HG02938 (cell line): ENCODE measurements at regions not wholly inside any gene's neighbourhood (a gene's known extent, or its start where the extent isn't known, plus 50 kb on each side); places are given as distances from the start of the nearest gene placed in this dataset.
"Not testable (repeated sequence)": the region's sequence is repeated elsewhere in the genome, so short reads cannot be mapped to it uniquely, and the experiment has no call there.

Experiments
- ATAC-seq: cut with Tn5 transposase; IDR thresholded peaks from one replicate; pipeline ENCODE4 v1.9.1; 2021; ENCODE audit warnings: mild to moderate bottlenecking, moderate library complexity; ENCODE audit not compliant: unreplicated experiment

DNA sequence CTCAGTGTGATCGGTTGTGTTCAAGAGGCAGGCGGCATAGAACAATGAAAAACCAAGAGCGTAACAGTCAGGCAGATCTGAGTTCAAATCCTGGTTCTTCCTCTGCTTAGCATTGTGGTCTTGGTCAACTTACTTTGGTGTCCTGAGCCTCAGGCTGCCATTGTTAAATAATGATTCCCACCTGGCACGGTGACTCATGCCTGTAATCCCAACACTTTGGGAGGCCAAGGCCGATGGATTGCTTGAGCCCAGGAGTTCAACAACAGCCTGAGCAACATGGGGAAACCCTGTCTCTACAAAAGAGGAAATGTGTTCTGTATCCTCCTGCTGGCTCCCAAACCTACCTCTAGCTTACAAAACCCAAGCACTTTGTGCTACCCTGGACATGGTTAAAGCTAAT, 129.0 kb upstream of the STX18 start:
- no peak for ATAC-seq

GRCh38 chr4:4668355-4669210, 126.7 kb upstream of the STX18 start:
- ATAC-seq, result no peak

DNA sequence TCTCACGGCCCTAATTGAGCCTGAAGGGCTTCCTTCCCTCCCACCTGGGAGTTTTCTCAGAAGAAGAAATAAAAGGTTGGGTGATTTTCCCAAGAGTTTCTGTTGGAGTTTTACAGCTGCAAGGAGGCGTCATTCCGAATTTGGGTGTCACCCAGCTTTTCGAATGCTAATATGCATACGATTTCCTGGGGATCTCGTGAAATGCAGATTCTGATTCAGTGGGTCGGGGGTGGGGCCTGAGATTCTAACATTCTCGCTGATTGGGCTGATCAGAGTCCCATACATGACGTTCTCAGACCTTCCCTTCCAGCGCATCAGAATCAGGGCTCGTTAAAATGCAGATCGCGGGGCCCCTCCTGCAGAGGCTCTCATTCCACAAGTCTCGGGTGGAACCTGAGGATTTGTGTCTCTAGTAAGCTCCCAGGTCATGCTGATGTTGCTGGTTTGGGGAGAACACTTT, 125.8 kb upstream of the STX18 start:
- no peak for ATAC-seq

GRCh38 chr4:4666693-4667621, 125.1 kb upstream of the STX18 start:
- ATAC-seq, result no peak

GRCh38 chr4:4666187-4666586, 124.3 kb upstream of the STX18 start:
- ATAC-seq, result no peak

DNA sequence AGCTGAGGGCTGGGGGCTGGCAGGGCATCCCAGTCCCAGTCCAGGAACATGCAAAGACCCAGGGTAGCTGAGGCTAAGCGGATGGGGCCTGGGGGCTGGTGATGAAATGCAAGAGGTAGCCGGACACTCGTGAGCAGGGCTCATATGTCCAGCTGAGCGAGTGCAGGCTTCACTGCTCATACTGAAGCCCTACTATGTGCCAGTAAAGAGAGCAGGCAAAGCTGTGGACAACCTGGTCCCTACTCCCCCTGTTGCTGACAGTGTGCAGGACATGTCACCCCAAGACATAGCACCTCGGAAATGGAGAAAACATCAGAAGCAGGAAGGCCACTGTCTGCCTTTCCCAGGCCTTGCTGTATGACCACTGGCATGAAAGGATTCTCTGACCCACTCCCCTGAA, 122.4 kb upstream of the STX18 start:
- no peak for ATAC-seq

DNA sequence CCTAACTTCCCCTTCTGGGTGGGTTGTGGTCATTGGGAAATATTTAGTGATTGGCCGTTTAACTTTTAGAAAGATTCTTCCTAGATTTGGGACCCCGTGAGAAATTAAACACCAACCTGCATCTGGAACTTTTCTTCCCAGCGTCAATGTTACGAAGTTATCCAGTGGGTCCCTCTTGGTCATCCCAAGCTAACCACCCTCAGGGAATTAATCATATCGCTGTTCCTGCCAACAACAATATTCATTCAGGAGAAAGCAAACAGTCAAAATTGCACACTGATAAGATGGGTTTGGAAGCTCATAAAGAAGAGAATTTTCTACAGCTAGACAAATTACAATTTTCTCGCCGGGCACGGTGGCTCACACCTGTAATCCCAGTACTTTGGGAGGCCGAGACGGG, 121.2 kb upstream of the STX18 start:
- ATAC-seq, result no peak

- ATAC-seq, result no peak
Observed at GRCh38 chr4:4662230-4662629, 120.4 kb upstream of the STX18 start.

GRCh38 chr4:4659871-4660651, 118.2 kb upstream of the STX18 start:
- no peak for ATAC-seq

GRCh38 chr4:4658052-4658451, 116.2 kb upstream of the STX18 start:
- no peak for ATAC-seq

GRCh38 chr4:4656977-4657376, 115.1 kb upstream of the STX18 start:
- ATAC-seq, result no peak

GRCh38 chr4:4655901-4656300, 114.1 kb upstream of the STX18 start:
- ATAC-seq, result no peak

DNA sequence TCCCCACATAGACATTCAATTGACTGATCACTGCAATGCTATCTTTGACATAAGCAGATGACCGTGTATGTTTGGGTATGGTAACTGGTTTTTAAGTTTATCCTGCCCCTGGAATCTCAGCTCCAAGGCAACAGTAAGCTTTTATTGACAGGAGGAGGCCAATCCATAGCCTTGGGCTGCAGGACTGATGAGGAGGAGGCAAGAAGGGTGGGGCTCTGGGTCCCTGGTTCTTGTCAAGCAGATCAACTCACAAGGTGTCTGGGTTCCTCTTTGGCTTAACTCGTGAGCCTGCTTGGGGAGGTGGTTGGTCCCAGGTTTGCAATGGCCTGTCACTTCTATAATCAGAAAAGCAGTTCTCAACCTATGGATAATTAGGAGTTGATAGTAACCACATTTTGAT, 113.2 kb upstream of the STX18 start:
- no peak for ATAC-seq

DNA sequence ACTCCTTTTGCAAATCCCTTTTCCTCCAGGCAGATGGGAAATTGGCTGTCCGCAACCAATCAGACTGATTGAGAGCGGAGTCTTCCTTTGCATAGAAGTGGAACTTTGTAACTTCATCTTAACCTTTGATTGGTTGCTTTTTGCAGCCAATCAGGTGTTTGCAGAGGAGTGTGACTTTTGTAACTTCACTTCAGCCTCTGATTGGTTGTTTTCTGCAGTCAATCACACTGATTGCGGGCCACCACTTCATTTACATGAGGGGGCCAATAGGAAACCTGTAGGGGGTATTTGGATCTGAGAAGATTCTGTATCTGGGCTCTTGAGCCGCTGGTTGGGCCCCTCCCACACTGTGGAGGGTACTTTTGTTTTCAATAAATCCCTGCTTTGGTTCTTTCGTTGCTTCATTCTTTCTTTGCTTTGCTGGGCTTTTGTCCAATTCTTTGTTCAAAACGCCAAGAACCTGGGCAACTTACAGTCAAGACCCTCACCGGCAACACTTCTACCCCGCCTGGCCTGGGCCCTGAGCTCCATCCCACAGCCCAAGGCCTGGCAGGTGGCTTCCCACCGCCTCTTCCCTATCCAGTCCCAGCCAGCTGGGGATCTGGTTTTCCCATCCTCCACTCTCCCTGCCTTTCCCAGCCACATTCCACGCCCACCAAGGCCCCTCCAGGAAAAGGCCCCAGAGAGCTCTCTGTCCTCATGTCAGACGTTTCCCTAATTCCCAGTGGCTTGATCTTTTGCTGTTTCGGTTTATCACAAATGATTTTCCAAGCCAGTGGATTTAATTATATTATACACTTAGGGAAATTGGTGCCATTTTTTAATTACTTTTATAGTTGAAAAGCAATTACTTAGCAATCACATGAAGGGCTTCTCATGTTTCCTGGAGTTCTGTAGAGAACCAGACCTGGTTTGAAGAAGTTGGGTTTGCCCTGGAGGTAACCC, 110.2 kb upstream of the STX18 start:
- ATAC-seq, result no peak

GRCh38 chr4:4647041-4647440, 105.2 kb upstream of the STX18 start:
- ATAC-seq, result no peak

DNA sequence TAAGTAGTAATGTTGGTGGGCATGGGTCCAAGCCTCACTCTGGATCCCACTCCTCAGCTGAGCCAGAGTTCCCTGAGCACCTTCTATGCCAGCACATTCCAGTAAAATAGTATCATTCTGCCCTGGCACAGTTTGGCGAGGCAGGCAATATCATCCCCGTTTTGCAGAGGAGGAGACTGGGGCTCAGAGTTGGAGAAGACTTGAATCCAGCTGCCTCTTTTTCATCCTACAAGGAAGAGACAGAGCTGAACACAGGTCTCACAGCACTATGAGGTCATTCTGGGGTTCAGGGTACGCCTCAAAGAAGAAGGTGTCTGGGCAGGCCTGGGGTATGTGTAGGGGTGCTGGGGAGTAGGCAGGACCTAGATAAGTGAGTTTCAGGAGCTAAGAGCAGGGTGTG, 103.9 kb upstream of the STX18 start:
- no peak for ATAC-seq

- ATAC-seq, result not testable (repeated sequence)
Observed at GRCh38 chr4:4644277-4644676, 102.4 kb upstream of the STX18 start.

DNA sequence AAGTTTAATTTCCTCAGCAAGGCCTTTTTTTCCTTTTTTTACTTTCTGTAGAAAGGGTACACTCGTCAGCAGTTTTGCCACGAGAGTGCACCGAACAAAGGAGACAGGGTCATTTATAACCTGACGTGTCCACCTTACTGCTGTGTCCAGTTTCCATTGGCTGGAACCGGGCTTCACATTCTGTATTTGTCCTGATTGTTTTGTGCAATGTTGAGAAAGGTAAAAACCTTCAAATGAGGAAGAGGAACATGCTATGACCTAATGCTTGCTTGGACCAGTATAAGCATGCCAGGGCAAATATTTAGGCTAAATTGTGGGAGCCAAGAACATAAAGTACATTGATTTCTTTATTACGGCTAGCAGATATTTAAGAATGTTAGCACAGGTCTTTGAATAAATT, 101.9 kb upstream of the STX18 start:
- ATAC-seq, result not testable (repeated sequence)

- ATAC-seq, result no peak
Observed at GRCh38 chr4:4643306-4643705, 101.5 kb upstream of the STX18 start.

DNA sequence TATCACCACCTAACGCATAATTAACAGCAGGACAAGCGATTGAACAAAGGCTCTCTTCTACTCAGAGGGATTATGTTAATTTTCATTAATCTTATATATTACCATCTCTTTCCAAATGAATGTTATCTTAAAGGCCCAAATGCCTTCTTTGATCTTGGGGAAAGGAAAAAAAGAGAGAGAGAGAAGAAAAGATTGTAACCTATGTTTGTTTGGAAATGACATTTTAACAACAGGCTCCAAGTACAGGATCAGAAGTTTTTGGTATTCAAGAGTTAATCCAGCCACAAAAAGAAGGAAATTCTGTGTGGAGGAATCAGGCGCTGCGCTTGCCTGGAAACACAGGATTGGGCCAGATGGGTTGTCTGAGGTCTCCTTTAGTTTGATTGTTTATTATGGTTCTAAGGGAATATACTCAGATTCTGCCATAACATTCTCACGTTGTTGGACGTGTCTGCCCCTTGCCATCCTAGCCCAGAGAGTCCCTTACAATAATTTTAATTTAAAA, 100.7 kb upstream of the STX18 start:
- no peak for ATAC-seq
